MCF 10A (cell line): ENCODE measurements at regions not wholly inside any gene's neighbourhood (a gene's known extent, or its start where the extent isn't known, plus 50 kb on each side); places are given as distances from the start of the nearest gene placed in this dataset.

ENCODE experiments used
- BruUV-seq: library from RNA; stranded (reverse); fragments of 400-500 nt; replicated peaks from 2 replicates; lab custom pipeline; 2021; lab: Mats Ljungman, UMichigan
- CTCF ChIA-PET: fragments of 300-600 bp; sonication (Branson Sonifier 250); formaldehyde crosslinking; extraction: SDS; loops from one replicate; lab custom pipeline; 2021; ENCODE audit warnings: antibody characterized with exemption, inconsistent platforms; lab: Yijun Ruan, JAX
- POLR2A ChIA-PET: fragments of 300-600, 350-650 bp; sonication (Branson Sonifier 250); formaldehyde crosslinking; extraction: SDS; loops from one replicate; lab custom pipeline; 2020; ENCODE audit warnings: antibody characterized with exemption, inconsistent platforms; lab: Yijun Ruan, JAX
- DNase-seq: peaks from one replicate; pipeline ENCODE4 v3.0.0-alpha.2; 2018; ENCODE audit not compliant: unreplicated experiment
- H3K27ac Mint-ChIP-seq: one replicate; pipeline ENCODE4 v1.8.0; 2022; ENCODE audit warnings: mild to moderate bottlenecking, low read depth, mixed read lengths; ENCODE audit not compliant: unreplicated experiment
- H3K27me3 Mint-ChIP-seq: one replicate; pipeline ENCODE4 v1.8.0; 2022; ENCODE audit warnings: mixed read lengths; ENCODE audit not compliant: insufficient read depth, unreplicated experiment
- H3K36me3 Mint-ChIP-seq: one replicate; pipeline ENCODE4 v1.8.0; 2022; ENCODE audit warnings: mild to moderate bottlenecking, moderate library complexity, mixed read lengths; ENCODE audit not compliant: insufficient read depth, unreplicated experiment
- H3K4me1 Mint-ChIP-seq: one replicate; pipeline ENCODE4 v1.8.0; 2022; ENCODE audit warnings: mixed read lengths; ENCODE audit not compliant: insufficient read depth, unreplicated experiment
- H3K4me3 Mint-ChIP-seq: one replicate; pipeline ENCODE4 v1.8.0; 2022; ENCODE audit warnings: mild to moderate bottlenecking, moderate library complexity, mixed read lengths; ENCODE audit not compliant: unreplicated experiment
- H3K9me3 Mint-ChIP-seq: one replicate; pipeline ENCODE4 v1.8.0; 2022; ENCODE audit warnings: mixed read lengths; ENCODE audit not compliant: unreplicated experiment
- CTCF ChIP-seq: fragments of 200-600 bp; IDR thresholded peaks from one replicate; pipeline ENCODE4 v1.8.0; 2022; ENCODE audit warnings: antibody characterized with exemption, mild to moderate bottlenecking; ENCODE audit not compliant: unreplicated experiment
- intact Hi-C: fragments of 100-400 bp; cut with micrococcal nuclease; formaldehyde crosslinking; loops from 2 replicates; pipeline ENCODE4 v1.14.1; 2022

DNA sequence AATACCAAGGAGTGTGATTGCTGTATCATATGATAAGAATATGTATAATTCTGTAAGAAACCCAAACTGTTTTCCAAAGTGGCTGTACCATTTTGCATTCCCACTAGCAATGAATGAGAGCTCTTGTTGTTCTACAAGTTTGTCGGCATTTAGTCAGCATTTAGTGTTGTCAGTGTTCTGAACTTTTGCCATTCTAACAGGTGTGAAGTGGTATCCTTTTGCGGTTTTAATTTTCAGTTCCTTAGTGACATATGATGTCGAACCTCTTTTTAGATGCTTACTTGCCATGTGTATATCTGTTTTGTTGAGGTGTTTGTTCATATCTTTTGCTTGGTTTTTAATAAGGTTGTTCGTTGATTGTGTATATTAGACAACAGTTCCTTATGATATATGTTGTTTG, 296.3 kb upstream of the IZUMO3 start:
- BruUV-seq = no TSS peak
- Mint-ChIP-seq H3K9me3 (peaks cover 5% of the 10 kb centered on the region), H3K4me1 (no peaks in the 10 kb centered on the region), H3K36me3 (peaks cover 6% of the 10 kb centered on the region), H3K27me3 (no peaks in the 10 kb centered on the region), H3K4me3 (no peak overlapping the region), H3K27ac (no peak overlapping the region)
- CTCF ChIA-PET = no interaction called here
- no peak for TF ChIP-seq CTCF
- POLR2A ChIA-PET = no interaction called here
- intact Hi-C loops = no loop called here
- no peak for DNase-seq

GRCh38 chr9:24832307-24832706, 286.6 kb upstream of the IZUMO3 start:
- CTCF ChIA-PET = interaction anchor here (1.2 kb wide), 1 partner anchor 8 kb away, joined by 3 read pairs; no protein-coding TSS in a partner anchor
- Mint-ChIP-seq H3K4me3 (no peak overlapping the region), H3K9me3 (no peaks in the 10 kb centered on the region), H3K27ac (no peak overlapping the region), H3K27me3 (no peaks in the 10 kb centered on the region), H3K36me3 (no peaks in the 10 kb centered on the region), H3K4me1 (no peaks in the 10 kb centered on the region)
- intact Hi-C loops = no loop called here
- peak; percentile 35 for DNase-seq
- POLR2A ChIA-PET = no interaction called here
- peak; percentile 27 for TF ChIP-seq CTCF
- no TSS peak for BruUV-seq

- BruUV-seq = no TSS peak
- intact Hi-C loops = no loop called here
- Mint-ChIP-seq H3K9me3 (peaks cover 7% of the 10 kb centered on the region), H3K36me3 (no peaks in the 10 kb centered on the region), H3K4me3 (no peak overlapping the region), H3K4me1 (no peaks in the 10 kb centered on the region), H3K27me3 (no peaks in the 10 kb centered on the region), H3K27ac (no peak overlapping the region)
- DNase-seq = no peak
- TF ChIP-seq CTCF = no peak
- ChIA-PET POLR2A (no interaction called here), CTCF (no interaction called here)
Measured at GRCh38 chr9:24828687-24829086, 283.0 kb upstream of the IZUMO3 start.

- CTCF ChIA-PET = no interaction called here
- H3K27ac Mint-ChIP-seq = no peak overlapping the region
- no TSS peak for BruUV-seq
- DNase-seq = no peak
- intact Hi-C loops = no loop called here
- no peaks in the 10 kb centered on the region for H3K36me3 Mint-ChIP-seq
- H3K27me3 Mint-ChIP-seq = no peaks in the 10 kb centered on the region
- H3K4me1 Mint-ChIP-seq = no peaks in the 10 kb centered on the region
- H3K4me3 Mint-ChIP-seq = no peak overlapping the region
- H3K9me3 Mint-ChIP-seq = peaks cover 7% of the 10 kb centered on the region
- POLR2A ChIA-PET = no interaction called here
- TF ChIP-seq CTCF = no peak
Measured at GRCh38 chr9:24824607-24825006, 278.9 kb upstream of the IZUMO3 start.
